ENCODE measurements at regions not wholly inside any gene's neighbourhood (a gene's known extent, or its start where the extent isn't known, plus 50 kb on each side); places are given as distances from the start of the nearest gene placed in this dataset.

GRCh38 chr20:7207186-7207798 lies 439.8 kb downstream of the BMP2 start:
- no peak for DNase-seq (ENCODE audit: low spot score)
- intact Hi-C loops (cut with DNase I) = no loop called here

- intact Hi-C loops (cut with DNase I) = no loop called here
- DNase-seq (ENCODE audit: low spot score) = no peak
Observed at GRCh38 chr20:7210910-7211309, 443.4 kb downstream of the BMP2 start.

GRCh38 chr20:7214081-7214740 lies 446.7 kb downstream of the BMP2 start:
- no peak for DNase-seq (ENCODE audit: low spot score)
- intact Hi-C loops (cut with DNase I) = no loop called here

- intact Hi-C loops (cut with DNase I) = no loop called here
- no peak for DNase-seq (ENCODE audit: low spot score)
Observed at GRCh38 chr20:7217606-7218005, 450.1 kb downstream of the BMP2 start.

GRCh38 chr20:7220755-7221154 lies 453.3 kb downstream of the BMP2 start:
- DNase-seq (ENCODE audit: low spot score) = no peak
- intact Hi-C loops (cut with DNase I) = no loop called here

- intact Hi-C loops (cut with DNase I) = no loop called here
- DNase-seq (ENCODE audit: low spot score) = no peak
Observed at GRCh38 chr20:7226156-7226555, 458.7 kb downstream of the BMP2 start.

GRCh38 chr20:7231303-7231702 lies 463.8 kb downstream of the BMP2 start:
- DNase-seq (ENCODE audit: low spot score) = no peak
- intact Hi-C loops (cut with DNase I) = no loop called here

GRCh38 chr20:7232796-7233195 lies 465.3 kb downstream of the BMP2 start:
- intact Hi-C loops (cut with DNase I) = no loop called here
- no peak for DNase-seq (ENCODE audit: low spot score)

- DNase-seq (ENCODE audit: low spot score) = no peak
- intact Hi-C loops (cut with DNase I) = no loop called here
Observed at GRCh38 chr20:7237251-7237650, 469.8 kb downstream of the BMP2 start.

- intact Hi-C loops (cut with DNase I) = no loop called here
- DNase-seq (ENCODE audit: low spot score) = no peak
Observed at GRCh38 chr20:7240490-7240889, 473.0 kb downstream of the BMP2 start.

GRCh38 chr20:7248281-7249201 lies 481.1 kb downstream of the BMP2 start:
- DNase-seq (ENCODE audit: low spot score) = no peak
- intact Hi-C loops (cut with DNase I) = no loop called here

GRCh38 chr20:7250337-7250736 lies 482.9 kb downstream of the BMP2 start:
- no peak for DNase-seq (ENCODE audit: low spot score)
- intact Hi-C loops (cut with DNase I) = no loop called here

GRCh38 chr20:7257099-7257498 lies 489.6 kb downstream of the BMP2 start:
- intact Hi-C loops (cut with DNase I) = no loop called here
- DNase-seq (ENCODE audit: low spot score) = no peak

GRCh38 chr20:7257692-7258466 lies 490.4 kb downstream of the BMP2 start:
- no peak for DNase-seq (ENCODE audit: low spot score)
- intact Hi-C loops (cut with DNase I) = no loop called here

- intact Hi-C loops (cut with DNase I) = no loop called here
- DNase-seq (ENCODE audit: low spot score) = no peak
Observed at GRCh38 chr20:7262803-7263202, 495.3 kb downstream of the BMP2 start.

- intact Hi-C loops (cut with DNase I) = no loop called here
- no peak for DNase-seq (ENCODE audit: low spot score)
Observed at GRCh38 chr20:7264137-7264536, 496.7 kb downstream of the BMP2 start.

- no peak for DNase-seq (ENCODE audit: low spot score)
- intact Hi-C loops (cut with DNase I) = no loop called here
Observed at GRCh38 chr20:7269452-7269851, 502.0 kb downstream of the BMP2 start.

- intact Hi-C loops (cut with DNase I) = no loop called here
- DNase-seq (ENCODE audit: low spot score) = no peak
Observed at GRCh38 chr20:7272512-7272911, 505.0 kb downstream of the BMP2 start.

- intact Hi-C loops (cut with DNase I) = no loop called here
- DNase-seq (ENCODE audit: low spot score) = no peak
Observed at GRCh38 chr20:7274870-7275269, 507.4 kb downstream of the BMP2 start.

Measured in posterior vena cava (tissue), 2 donors.